ENCODE measurements at regions not wholly inside any gene's neighbourhood (a gene's known extent, or its start where the extent isn't known, plus 50 kb on each side); places are given as distances from the start of the nearest gene placed in this dataset.

- DNase-seq (ENCODE audit: low read depth): no peak
- TF ChIP-seq, protein P1, sequence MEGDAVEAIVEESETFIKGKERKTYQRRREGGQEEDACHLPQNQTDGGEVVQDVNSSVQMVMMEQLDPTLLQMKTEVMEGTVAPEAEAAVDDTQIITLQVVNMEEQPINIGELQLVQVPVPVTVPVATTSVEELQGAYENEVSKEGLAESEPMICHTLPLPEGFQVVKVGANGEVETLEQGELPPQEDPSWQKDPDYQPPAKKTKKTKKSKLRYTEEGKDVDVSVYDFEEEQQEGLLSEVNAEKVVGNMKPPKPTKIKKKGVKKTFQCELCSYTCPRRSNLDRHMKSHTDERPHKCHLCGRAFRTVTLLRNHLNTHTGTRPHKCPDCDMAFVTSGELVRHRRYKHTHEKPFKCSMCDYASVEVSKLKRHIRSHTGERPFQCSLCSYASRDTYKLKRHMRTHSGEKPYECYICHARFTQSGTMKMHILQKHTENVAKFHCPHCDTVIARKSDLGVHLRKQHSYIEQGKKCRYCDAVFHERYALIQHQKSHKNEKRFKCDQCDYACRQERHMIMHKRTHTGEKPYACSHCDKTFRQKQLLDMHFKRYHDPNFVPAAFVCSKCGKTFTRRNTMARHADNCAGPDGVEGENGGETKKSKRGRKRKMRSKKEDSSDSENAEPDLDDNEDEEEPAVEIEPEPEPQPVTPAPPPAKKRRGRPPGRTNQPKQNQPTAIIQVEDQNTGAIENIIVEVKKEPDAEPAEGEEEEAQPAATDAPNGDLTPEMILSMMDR (IDR thresholded peaks at IDR 0.05; ENCODE audit: insufficient read depth, low read length, poor library complexity, severe bottlenecking): no peak
- Histone ChIP-seq H3K36me3 (ENCODE audit: control insufficient read depth, insufficient read depth, low read length) (no peaks in the 10 kb centered on the region), H3K4me3 (ENCODE audit: low read depth, low read length) (no peak overlapping the region), H3K27me3 (ENCODE audit: control insufficient read depth, insufficient read depth, low read length) (no peaks in the 10 kb centered on the region)
Observed at GRCh38 chr11:110830747-110831146, 118.5 kb upstream of the ARHGAP20 start.

DNA sequence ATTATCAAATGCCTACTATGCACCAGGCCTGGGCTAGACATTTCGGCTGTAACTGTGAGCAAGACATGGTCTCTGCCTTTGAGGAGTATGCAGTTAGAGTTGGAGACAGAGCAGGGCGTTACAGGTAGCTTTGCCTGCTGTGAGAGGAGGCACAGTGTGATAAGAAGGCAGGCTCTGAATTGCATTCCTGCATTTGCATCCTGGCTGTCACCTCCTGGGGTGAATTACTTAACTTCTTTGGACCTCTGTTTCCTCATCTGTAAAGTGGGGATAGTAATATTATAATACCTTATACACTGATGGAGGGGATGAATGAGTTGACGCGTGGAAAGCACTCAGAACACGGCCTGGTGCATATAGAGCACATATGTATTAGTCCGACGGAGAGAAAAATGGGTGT lies 118.1 kb upstream of the ARHGAP20 start:
- no peak overlapping the region for H3K4me3 ChIP-seq (ENCODE audit: low read depth, low read length)
- no peaks in the 10 kb centered on the region for H3K27me3 ChIP-seq (ENCODE audit: control insufficient read depth, insufficient read depth, low read length)
- H3K36me3 ChIP-seq (ENCODE audit: control insufficient read depth, insufficient read depth, low read length): no peaks in the 10 kb centered on the region
- TF ChIP-seq, protein P1 (IDR thresholded peaks at IDR 0.05; ENCODE audit: insufficient read depth, low read length, poor library complexity, severe bottlenecking): no peak
- DNase-seq (ENCODE audit: low read depth): no peak

GRCh38 chr11:110829873-110830272 lies 117.6 kb upstream of the ARHGAP20 start:
- no peak overlapping the region for H3K4me3 ChIP-seq (ENCODE audit: low read depth, low read length)
- H3K36me3 ChIP-seq (ENCODE audit: control insufficient read depth, insufficient read depth, low read length): no peaks in the 10 kb centered on the region
- H3K27me3 ChIP-seq (ENCODE audit: control insufficient read depth, insufficient read depth, low read length): no peaks in the 10 kb centered on the region
- no peak for DNase-seq (ENCODE audit: low read depth)
- TF ChIP-seq, protein P1 (IDR thresholded peaks at IDR 0.05; ENCODE audit: insufficient read depth, low read length, poor library complexity, severe bottlenecking): no peak

GRCh38 chr11:110828086-110828485 lies 115.8 kb upstream of the ARHGAP20 start:
- no peak overlapping the region for H3K4me3 ChIP-seq (ENCODE audit: low read depth, low read length)
- TF ChIP-seq, protein P1 (IDR thresholded peaks at IDR 0.05; ENCODE audit: insufficient read depth, low read length, poor library complexity, severe bottlenecking): no peak
- no peak for DNase-seq (ENCODE audit: low read depth)
- H3K27me3 ChIP-seq (ENCODE audit: control insufficient read depth, insufficient read depth, low read length): no peaks in the 10 kb centered on the region
- no peaks in the 10 kb centered on the region for H3K36me3 ChIP-seq (ENCODE audit: control insufficient read depth, insufficient read depth, low read length)

GRCh38 chr11:110827276-110827675 lies 115.0 kb upstream of the ARHGAP20 start:
- H3K36me3 ChIP-seq (ENCODE audit: control insufficient read depth, insufficient read depth, low read length): no peaks in the 10 kb centered on the region
- TF ChIP-seq, protein P1 (IDR thresholded peaks at IDR 0.05; ENCODE audit: insufficient read depth, low read length, poor library complexity, severe bottlenecking): no peak
- no peaks in the 10 kb centered on the region for H3K27me3 ChIP-seq (ENCODE audit: control insufficient read depth, insufficient read depth, low read length)
- no peak overlapping the region for H3K4me3 ChIP-seq (ENCODE audit: low read depth, low read length)
- no peak for DNase-seq (ENCODE audit: low read depth)

- Histone ChIP-seq H3K4me3 (ENCODE audit: low read depth, low read length) (no peak overlapping the region), H3K27me3 (ENCODE audit: control insufficient read depth, insufficient read depth, low read length) (no peaks in the 10 kb centered on the region), H3K36me3 (ENCODE audit: control insufficient read depth, insufficient read depth, low read length) (no peaks in the 10 kb centered on the region)
- no peak for DNase-seq (ENCODE audit: low read depth)
- TF ChIP-seq, protein P1 (IDR thresholded peaks at IDR 0.05; ENCODE audit: insufficient read depth, low read length, poor library complexity, severe bottlenecking): no peak
Observed at GRCh38 chr11:110824912-110825620, 112.8 kb upstream of the ARHGAP20 start.
